Hepatocyte (in vitro differentiated cells): ENCODE measurements at regions not wholly inside any gene's neighbourhood (a gene's known extent, or its start where the extent isn't known, plus 50 kb on each side); places are given as distances from the start of the nearest gene placed in this dataset.
"Not testable (repeated sequence)": the region's sequence is repeated elsewhere in the genome, so short reads cannot be mapped to it uniquely, and the experiment has no call there.

Experiments
- DNase-seq: peaks from one replicate; pipeline ENCODE4 v3.0.0-alpha.2; 2016; ENCODE audit warnings: low spot score
- H2AFZ ChIP-seq: fragments of 200-600 bp; sonication (generic); 2 replicates; pipeline ENCODE4 v1.6.0; 2016; ENCODE audit warnings: antibody characterized with exemption, mild to moderate bottlenecking
- H3K27ac ChIP-seq: fragments of 200-600 bp; sonication (generic); 2 replicates; pipeline ENCODE4 v1.5.1; 2016; ENCODE audit warnings: mild to moderate bottlenecking
- H3K27me3 ChIP-seq: fragments of 200-600 bp; sonication (generic); 2 replicates; pipeline ENCODE4 v1.6.1; 2016
- H3K36me3 ChIP-seq: fragments of 200-600 bp; sonication (generic); replicated peaks from 2 replicates; pipeline ENCODE4 v1.5.1; 2016; ENCODE audit warnings: low read depth; ENCODE audit not compliant: insufficient read depth
- H3K4me1 ChIP-seq: fragments of 200-600 bp; sonication (generic); 2 replicates; pipeline ENCODE4 v1.5.1; 2016; ENCODE audit warnings: mild to moderate bottlenecking, moderate library complexity; ENCODE audit not compliant: insufficient read depth
- H3K4me2 ChIP-seq: fragments of 200-600 bp; sonication (generic); 2 replicates; pipeline ENCODE4 v1.6.0; 2016
- H3K4me3 ChIP-seq: fragments of 200-600 bp; sonication (generic); 2 replicates; pipeline ENCODE4 v1.5.1; 2016; ENCODE audit warnings: mild to moderate bottlenecking
- H3K79me2 ChIP-seq: fragments of 200-600 bp; sonication (generic); 2 replicates; pipeline ENCODE4 v1.6.0; 2017; ENCODE audit warnings: mild to moderate bottlenecking
- H3K9me2 ChIP-seq: fragments of 200-600 bp; sonication (generic); replicated peaks from 2 replicates; pipeline ENCODE4 v1.6.0; 2017; ENCODE audit warnings: mild to moderate bottlenecking; ENCODE audit not compliant: insufficient read depth
- H3K9me3 ChIP-seq: fragments of 200-600 bp; sonication (generic); 2 replicates; pipeline ENCODE4 v1.5.1; 2016; ENCODE audit warnings: low read depth, mild to moderate bottlenecking
- H4K20me1 ChIP-seq: fragments of 200-600 bp; sonication (generic); 2 replicates; pipeline ENCODE4 v1.6.0; 2016; ENCODE audit warnings: mild to moderate bottlenecking; ENCODE audit not compliant: insufficient read depth, poor library complexity, severe bottlenecking
- EZH2 ChIP-seq: fragments of 200-600 bp; sonication (generic); IDR thresholded peaks from 2 replicates; pipeline ENCODE4 v1.6.1; 2016; ENCODE audit warnings: antibody characterized with exemption, mild to moderate bottlenecking, borderline replicate concordance
- EZH2phosphoT487 ChIP-seq: fragments of 200-600 bp; sonication (generic); IDR thresholded peaks from one replicate; pipeline ENCODE4 v1.6.1; 2018; ENCODE audit warnings: antibody characterized with exemption, mild to moderate bottlenecking, low read depth, moderate library complexity; ENCODE audit not compliant: unreplicated experiment, severe bottlenecking
- WGBS: methylation state at CpG from one replicate; pipeline ENCODE4 v1.1.6; 2016; ENCODE audit warnings: low lambda C conversion rate; ENCODE audit errors: missing lambda C conversion rate; 5-methylcytosine and 5-hydroxymethylcytosine counted together
- TF ChIP-seq, protein P1 (sequence below): fragments of 200-600 bp; sonication (generic); IDR thresholded peaks from 2 replicates; pipeline ENCODE4 v1.5.1; 2016; ENCODE audit warnings: antibody characterized with exemption, mild to moderate bottlenecking; ENCODE audit not compliant: poor library complexity

DNA sequence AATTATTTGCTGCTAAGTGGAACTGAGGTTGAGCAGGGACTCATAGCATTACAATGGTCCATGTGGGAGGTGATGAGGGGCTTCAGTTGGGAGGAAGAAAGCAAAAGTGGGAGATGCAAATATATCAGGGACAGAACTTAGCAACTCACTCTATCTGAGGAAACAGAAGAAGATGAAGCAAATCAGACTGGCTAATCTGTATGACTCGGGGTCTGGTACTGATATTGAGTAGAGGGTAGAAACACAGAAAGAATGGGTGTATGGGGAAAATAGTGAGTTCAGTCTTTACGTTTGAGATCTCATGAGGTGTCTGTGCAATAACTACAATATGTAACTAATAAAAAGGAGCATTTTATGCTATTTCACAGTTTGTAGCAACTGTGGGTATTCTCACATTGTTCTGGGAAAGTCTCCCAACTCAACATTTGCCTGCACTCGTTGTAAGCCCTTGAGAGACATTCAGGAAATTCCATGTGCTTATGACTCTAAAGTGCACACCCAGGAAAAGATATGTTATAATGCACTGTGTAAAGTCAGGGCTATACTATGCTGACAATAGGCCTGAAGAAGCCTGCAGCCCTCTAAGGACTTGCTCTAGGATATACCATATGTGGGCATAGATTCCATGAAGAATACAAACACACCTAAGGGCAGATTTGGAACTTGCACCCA lies 183.5 kb downstream of the SPRY2 start:
- Histone ChIP-seq H3K9me3 (no peaks in the 10 kb centered on the region), H3K9me2 (no peaks in the 10 kb centered on the region), H3K27ac (no peak overlapping the region), H3K4me1 (no peaks in the 10 kb centered on the region), H3K4me2 (no peak overlapping the region), H3K27me3 (no peaks in the 10 kb centered on the region), H3K79me2 (no peaks in the 10 kb centered on the region), H3K36me3 (no peaks in the 10 kb centered on the region), H3K4me3 (no peak overlapping the region), H4K20me1 (no peaks in the 10 kb centered on the region), H2AFZ (no peak overlapping the region)
- WGBS: 67% methylated on average over 3 of the region's 3 CpGs
- DNase-seq: no peak
- no peak for TF ChIP-seq EZH2
- no peak for TF ChIP-seq EZH2phosphoT487
- TF ChIP-seq, protein P1, sequence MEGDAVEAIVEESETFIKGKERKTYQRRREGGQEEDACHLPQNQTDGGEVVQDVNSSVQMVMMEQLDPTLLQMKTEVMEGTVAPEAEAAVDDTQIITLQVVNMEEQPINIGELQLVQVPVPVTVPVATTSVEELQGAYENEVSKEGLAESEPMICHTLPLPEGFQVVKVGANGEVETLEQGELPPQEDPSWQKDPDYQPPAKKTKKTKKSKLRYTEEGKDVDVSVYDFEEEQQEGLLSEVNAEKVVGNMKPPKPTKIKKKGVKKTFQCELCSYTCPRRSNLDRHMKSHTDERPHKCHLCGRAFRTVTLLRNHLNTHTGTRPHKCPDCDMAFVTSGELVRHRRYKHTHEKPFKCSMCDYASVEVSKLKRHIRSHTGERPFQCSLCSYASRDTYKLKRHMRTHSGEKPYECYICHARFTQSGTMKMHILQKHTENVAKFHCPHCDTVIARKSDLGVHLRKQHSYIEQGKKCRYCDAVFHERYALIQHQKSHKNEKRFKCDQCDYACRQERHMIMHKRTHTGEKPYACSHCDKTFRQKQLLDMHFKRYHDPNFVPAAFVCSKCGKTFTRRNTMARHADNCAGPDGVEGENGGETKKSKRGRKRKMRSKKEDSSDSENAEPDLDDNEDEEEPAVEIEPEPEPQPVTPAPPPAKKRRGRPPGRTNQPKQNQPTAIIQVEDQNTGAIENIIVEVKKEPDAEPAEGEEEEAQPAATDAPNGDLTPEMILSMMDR: no peak

DNA sequence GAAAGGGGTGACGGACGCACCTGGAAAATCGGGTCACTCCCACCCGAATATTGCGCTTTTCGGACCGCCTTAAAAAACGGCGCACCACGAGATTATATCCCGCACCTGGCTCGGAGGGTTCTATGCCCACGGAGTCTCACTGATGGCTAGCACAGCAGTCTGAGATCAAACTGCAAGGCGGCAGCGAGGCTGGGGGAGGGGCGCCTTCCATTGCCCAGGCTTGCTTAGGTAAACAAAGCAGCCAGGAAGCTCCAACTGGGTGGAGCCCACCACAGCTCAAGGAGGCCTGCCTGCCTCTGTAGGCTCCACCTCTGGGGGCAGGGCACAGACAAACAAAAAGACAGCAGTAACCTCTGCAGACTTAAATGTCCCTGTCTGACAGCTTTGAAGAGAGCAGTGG lies 188.8 kb downstream of the SPRY2 start:
- not testable (repeated sequence) for H4K20me1 ChIP-seq, H2AFZ ChIP-seq, H3K4me1 ChIP-seq, DNase-seq, H3K9me2 ChIP-seq, H3K79me2 ChIP-seq, H3K4me3 ChIP-seq, H3K9me3 ChIP-seq, H3K27me3 ChIP-seq, H3K36me3 ChIP-seq, H3K27ac ChIP-seq, H3K4me2 ChIP-seq
- WGBS: 92% methylated on average over 16 of the region's 16 CpGs

- Histone ChIP-seq H4K20me1 (no peaks in the 10 kb centered on the region), H3K36me3 (no peaks in the 10 kb centered on the region), H3K9me2 (no peaks in the 10 kb centered on the region), H3K9me3 (no peaks in the 10 kb centered on the region), H3K79me2 (no peaks in the 10 kb centered on the region), H3K27ac (peak overlapping the region; percentile 11), H3K27me3 (no peaks in the 10 kb centered on the region), H2AFZ (no peak overlapping the region), H3K4me1 (no peaks in the 10 kb centered on the region), H3K4me2 (no peak overlapping the region), H3K4me3 (no peak overlapping the region)
- no peak for DNase-seq
- TF ChIP-seq, protein P1: no peak
- TF ChIP-seq EZH2 (no peak), EZH2phosphoT487 (no peak)
Observed at GRCh38 chr13:80151016-80151415, 189.9 kb downstream of the SPRY2 start.

GRCh38 chr13:80149736-80150135 lies 191.2 kb downstream of the SPRY2 start:
- H3K4me1 ChIP-seq: no peaks in the 10 kb centered on the region
- H3K36me3 ChIP-seq: no peaks in the 10 kb centered on the region
- no peaks in the 10 kb centered on the region for H3K9me2 ChIP-seq
- H3K79me2 ChIP-seq: no peaks in the 10 kb centered on the region
- H3K27me3 ChIP-seq: no peaks in the 10 kb centered on the region
- TF ChIP-seq EZH2phosphoT487: no peak
- TF ChIP-seq EZH2: no peak
- TF ChIP-seq, protein P1: no peak
- no peak overlapping the region for H2AFZ ChIP-seq
- no peak for DNase-seq
- H3K27ac ChIP-seq: peak overlapping the region; percentile 11
- H4K20me1 ChIP-seq: no peaks in the 10 kb centered on the region
- WGBS: 93% methylated on average over 4 of the region's 4 CpGs
- no peak overlapping the region for H3K4me3 ChIP-seq
- H3K4me2 ChIP-seq: no peak overlapping the region
- H3K9me3 ChIP-seq: no peaks in the 10 kb centered on the region
